ENCODE measurements at regions not wholly inside any gene's neighbourhood (a gene's known extent, or its start where the extent isn't known, plus 50 kb on each side); places are given as distances from the start of the nearest gene placed in this dataset.

GRCh38 chr10:81109200-81109752, 571.6 kb downstream of the SH2D4B start:
- TF ChIP-seq TAF1 (IDR thresholded peaks at IDR 0.05; ENCODE audit: borderline replicate concordance, insufficient read depth, low read length) (no peak), FOXP2 (optimal IDR thresholded peaks at IDR 0.05; ENCODE audit: borderline replicate concordance, extremely low read depth, extremely low read length, insufficient read depth) (no peak), POLR2AphosphoS5 (IDR thresholded peaks at IDR 0.05; ENCODE audit: low read depth, low read length) (no peak)
- TF ChIP-seq, protein P1, sequence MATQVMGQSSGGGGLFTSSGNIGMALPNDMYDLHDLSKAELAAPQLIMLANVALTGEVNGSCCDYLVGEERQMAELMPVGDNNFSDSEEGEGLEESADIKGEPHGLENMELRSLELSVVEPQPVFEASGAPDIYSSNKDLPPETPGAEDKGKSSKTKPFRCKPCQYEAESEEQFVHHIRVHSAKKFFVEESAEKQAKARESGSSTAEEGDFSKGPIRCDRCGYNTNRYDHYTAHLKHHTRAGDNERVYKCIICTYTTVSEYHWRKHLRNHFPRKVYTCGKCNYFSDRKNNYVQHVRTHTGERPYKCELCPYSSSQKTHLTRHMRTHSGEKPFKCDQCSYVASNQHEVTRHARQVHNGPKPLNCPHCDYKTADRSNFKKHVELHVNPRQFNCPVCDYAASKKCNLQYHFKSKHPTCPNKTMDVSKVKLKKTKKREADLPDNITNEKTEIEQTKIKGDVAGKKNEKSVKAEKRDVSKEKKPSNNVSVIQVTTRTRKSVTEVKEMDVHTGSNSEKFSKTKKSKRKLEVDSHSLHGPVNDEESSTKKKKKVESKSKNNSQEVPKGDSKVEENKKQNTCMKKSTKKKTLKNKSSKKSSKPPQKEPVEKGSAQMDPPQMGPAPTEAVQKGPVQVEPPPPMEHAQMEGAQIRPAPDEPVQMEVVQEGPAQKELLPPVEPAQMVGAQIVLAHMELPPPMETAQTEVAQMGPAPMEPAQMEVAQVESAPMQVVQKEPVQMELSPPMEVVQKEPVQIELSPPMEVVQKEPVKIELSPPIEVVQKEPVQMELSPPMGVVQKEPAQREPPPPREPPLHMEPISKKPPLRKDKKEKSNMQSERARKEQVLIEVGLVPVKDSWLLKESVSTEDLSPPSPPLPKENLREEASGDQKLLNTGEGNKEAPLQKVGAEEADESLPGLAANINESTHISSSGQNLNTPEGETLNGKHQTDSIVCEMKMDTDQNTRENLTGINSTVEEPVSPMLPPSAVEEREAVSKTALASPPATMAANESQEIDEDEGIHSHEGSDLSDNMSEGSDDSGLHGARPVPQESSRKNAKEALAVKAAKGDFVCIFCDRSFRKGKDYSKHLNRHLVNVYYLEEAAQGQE (IDR thresholded peaks at IDR 0.05; ENCODE audit: insufficient read depth in 1 of 2, low read depth in 2 of 2, low read length in 2 of 2): no peak

Data from PFSK-1 (cell line).